Activated B cell treated with CpG ODN at 0.5 μM for 24 hours (primary cell): ENCODE measurements at regions not wholly inside any gene's neighbourhood (a gene's known extent, or its start where the extent isn't known, plus 50 kb on each side); places are given as distances from the start of the nearest gene placed in this dataset.

Experiments used
- ATAC-seq: fragments of 200-7000 bp; cut with Tn5 transposase; one replicate; pipeline ENCODE4 v1.10.0; 2021; ENCODE audit warnings: low read depth, mild to moderate bottlenecking, moderate library complexity
- CTCF ChIA-PET: fragments of 350-600 bp; sonication (Branson Sonifier 250); formaldehyde crosslinking; loops from one replicate; lab custom pipeline; 2021; ENCODE audit warnings: antibody characterized with exemption; lab: Charles Lee
- POLR2A ChIA-PET: fragments of 350-600 bp; sonication (Branson Sonifier 250); formaldehyde crosslinking; loops from one replicate; lab custom pipeline; 2021; ENCODE audit warnings: antibody characterized with exemption; lab: Charles Lee
- DNase-seq: peaks from one replicate; pipeline ENCODE4 v3.0.0; 2022
- H3K27ac Mint-ChIP-seq: one replicate; pipeline ENCODE4 v1.8.0; 2020; ENCODE audit warnings: mixed read lengths
- H3K27me3 Mint-ChIP-seq: one replicate; pipeline ENCODE4 v1.8.0; 2021; ENCODE audit warnings: mixed read lengths
- H3K36me3 Mint-ChIP-seq: one replicate; pipeline ENCODE4 v1.8.0; 2021; ENCODE audit warnings: low read depth, mixed read lengths
- H3K4me1 Mint-ChIP-seq: one replicate; pipeline ENCODE4 v1.8.0; 2021; ENCODE audit warnings: mixed read lengths
- H3K4me3 Mint-ChIP-seq: one replicate; pipeline ENCODE4 v1.8.0; 2020; ENCODE audit warnings: mild to moderate bottlenecking, mixed read lengths
- H3K9me3 Mint-ChIP-seq: one replicate; pipeline ENCODE4 v1.8.0; 2020; ENCODE audit warnings: mixed read lengths
- CTCF ChIP-seq: fragments of 200-600 bp; IDR thresholded peaks from one replicate; pipeline ENCODE4 v1.8.0; 2022; ENCODE audit warnings: antibody characterized with exemption, mild to moderate bottlenecking
- intact Hi-C: fragments of 100-400 bp; cut with micrococcal nuclease; formaldehyde crosslinking; loops from one replicate; pipeline ENCODE4 v1.15.1; 2024

DNA sequence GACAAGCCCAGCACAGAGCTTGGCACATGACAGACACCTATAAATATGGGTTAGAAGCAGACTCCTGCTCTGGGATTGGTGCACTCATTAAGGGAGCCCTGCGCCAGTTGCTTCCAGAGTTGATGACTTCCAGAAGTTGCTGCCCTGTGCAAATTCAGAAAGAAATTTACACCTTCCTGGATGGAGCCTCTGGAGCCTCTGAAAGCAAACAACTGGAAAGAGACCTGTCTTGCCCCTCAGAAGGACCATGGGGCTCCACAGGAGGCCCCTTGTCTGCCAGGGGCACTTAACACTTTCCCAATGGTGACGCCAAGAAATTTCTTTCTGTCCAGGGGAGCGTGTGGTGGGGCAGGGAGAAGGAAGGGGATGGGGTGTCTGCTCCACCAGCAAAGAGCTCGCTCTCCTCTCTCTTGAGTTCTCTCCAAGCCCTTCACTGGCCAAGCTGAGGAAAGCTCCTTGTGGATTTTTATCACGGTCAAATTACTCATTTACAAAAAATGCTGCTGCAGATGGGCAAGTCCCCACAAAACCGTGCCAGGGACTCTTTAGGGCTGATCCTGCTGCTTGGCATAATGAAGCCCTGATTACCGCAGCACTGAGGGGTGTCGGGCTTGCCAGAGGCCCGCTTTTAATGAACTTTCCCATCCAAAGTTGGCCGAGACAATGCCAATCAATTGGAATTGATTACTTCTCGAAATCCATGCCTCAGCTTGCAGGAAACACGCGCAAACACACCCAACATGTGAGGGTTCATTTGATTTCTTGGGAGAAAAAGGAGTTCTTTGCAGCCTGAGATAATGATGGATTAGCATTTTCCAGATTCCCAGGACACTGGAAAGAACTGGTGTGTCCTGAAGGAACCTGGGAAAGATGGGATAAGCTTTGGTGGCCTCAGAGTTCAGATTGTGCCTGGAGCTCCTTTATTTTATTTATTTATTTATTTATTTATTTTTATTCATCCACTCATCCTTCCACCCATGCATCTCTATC, 583.6 kb upstream of the CDH5 start:
- intact Hi-C loops, result no loop called here
- H3K4me3 Mint-ChIP-seq, result no peak overlapping the region
- no peaks in the 10 kb centered on the region for H3K9me3 Mint-ChIP-seq
- no peaks in the 10 kb centered on the region for H3K27me3 Mint-ChIP-seq
- CTCF ChIA-PET, result no interaction called here
- no peaks in the 10 kb centered on the region for H3K36me3 Mint-ChIP-seq
- H3K4me1 Mint-ChIP-seq, result no peaks in the 10 kb centered on the region
- DNase-seq (no peak), ATAC-seq (no peak)
- TF ChIP-seq CTCF, result no peak
- H3K27ac Mint-ChIP-seq, result no peak overlapping the region
- POLR2A ChIA-PET, result no interaction called here

DNA sequence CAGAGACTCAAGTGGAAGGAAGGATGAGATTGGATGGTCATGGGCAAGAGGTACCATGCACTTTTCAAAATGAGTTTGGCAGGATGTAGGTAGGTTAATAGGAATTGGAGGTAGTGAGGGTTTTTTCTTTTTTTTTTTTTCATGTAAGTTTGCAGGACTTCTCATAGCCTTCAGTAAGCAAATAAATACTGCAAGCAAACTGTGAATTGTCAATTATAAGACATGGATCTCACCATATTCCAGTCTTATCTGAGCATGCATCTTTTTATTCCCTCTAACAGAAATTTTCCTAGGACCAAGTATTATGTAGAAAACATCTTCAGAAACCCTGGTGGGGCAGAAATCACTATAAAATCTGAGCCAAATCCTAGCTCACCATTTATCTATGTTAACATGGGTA, 584.6 kb upstream of the CDH5 start:
- H3K4me3 Mint-ChIP-seq, result no peak overlapping the region
- no peak for ATAC-seq
- intact Hi-C loops, result no loop called here

GRCh38 chr16:65781363-65781762, 585.1 kb upstream of the CDH5 start:
- no peaks in the 10 kb centered on the region for H3K4me1 Mint-ChIP-seq
- H3K36me3 Mint-ChIP-seq, result no peaks in the 10 kb centered on the region
- intact Hi-C loops, result no loop called here

More for the DNA sequence above, 584.6 kb upstream of the CDH5 start:
- ChIA-PET CTCF (no interaction called here), POLR2A (no interaction called here)
- H3K27ac Mint-ChIP-seq, result no peak overlapping the region
- no peaks in the 10 kb centered on the region for H3K9me3 Mint-ChIP-seq
- TF ChIP-seq CTCF, result no peak
- H3K27me3 Mint-ChIP-seq, result no peaks in the 10 kb centered on the region
- H3K36me3 Mint-ChIP-seq, result no peaks in the 10 kb centered on the region
- DNase-seq, result no peak
- H3K4me1 Mint-ChIP-seq, result no peaks in the 10 kb centered on the region

DNA sequence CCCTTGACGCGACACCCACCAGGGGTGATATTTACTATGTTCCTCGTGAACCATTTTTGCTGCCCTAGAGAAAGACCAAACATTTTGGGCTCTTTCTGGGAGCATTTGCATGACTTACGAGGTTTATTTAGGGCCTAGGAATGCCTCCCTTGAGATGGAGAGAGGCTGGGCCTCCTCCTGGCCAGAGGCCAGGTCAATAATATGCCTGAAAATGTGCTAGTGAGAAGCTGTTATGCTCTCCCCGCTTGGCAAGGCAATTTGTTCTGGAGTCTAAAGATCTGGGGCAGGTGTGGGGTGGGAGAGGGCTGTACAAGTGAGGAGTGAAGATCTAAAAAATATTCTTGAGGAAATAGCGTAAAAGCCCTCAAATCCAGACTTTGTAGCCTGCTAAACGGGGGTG, 587.3 kb upstream of the CDH5 start:
- intact Hi-C loops, result no loop called here
- no peak overlapping the region for H3K27ac Mint-ChIP-seq
- no peaks in the 10 kb centered on the region for H3K4me1 Mint-ChIP-seq
- H3K27me3 Mint-ChIP-seq, result no peaks in the 10 kb centered on the region
- no peak overlapping the region for H3K4me3 Mint-ChIP-seq
- H3K36me3 Mint-ChIP-seq, result no peaks in the 10 kb centered on the region
- ATAC-seq, result no peak
- DNase-seq, result no peak
- POLR2A ChIA-PET, result no interaction called here
- no peaks in the 10 kb centered on the region for H3K9me3 Mint-ChIP-seq
- CTCF ChIA-PET, result no interaction called here
- TF ChIP-seq CTCF, result no peak

More at GRCh38 chr16:65781363-65781762, 585.1 kb upstream of the CDH5 start:
- Mint-ChIP-seq H3K27ac (no peak overlapping the region), H3K4me3 (no peak overlapping the region), H3K9me3 (no peaks in the 10 kb centered on the region), H3K27me3 (no peaks in the 10 kb centered on the region)
- DNase-seq, result no peak
- CTCF ChIA-PET, result no interaction called here
- POLR2A ChIA-PET, result no interaction called here
- TF ChIP-seq CTCF, result no peak
- ATAC-seq, result no peak

DNA sequence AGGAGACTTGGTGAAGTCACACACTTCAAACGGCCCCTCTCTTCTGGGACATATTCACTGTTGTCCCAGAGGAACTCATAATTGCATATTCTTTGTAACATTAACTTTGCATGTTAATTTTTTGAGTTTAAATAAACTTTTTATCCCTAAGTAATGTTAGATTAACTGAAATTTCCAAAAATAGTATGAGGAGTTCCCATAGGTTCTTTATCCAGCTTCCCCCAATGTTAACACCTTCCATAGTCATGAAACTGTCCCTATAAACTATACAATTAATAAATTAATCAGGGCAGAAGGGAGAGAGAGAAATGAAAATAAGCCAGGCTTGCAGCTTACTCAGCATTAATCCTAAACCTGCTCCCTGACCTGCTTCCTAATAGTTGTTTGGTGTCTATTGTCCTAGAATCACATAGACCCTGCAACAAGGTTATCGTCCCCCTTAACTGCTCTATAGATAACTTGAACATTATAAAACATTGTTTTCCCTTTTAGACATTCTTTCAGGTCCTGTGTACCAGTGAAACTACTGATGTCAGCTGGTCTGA, 589.8 kb upstream of the CDH5 start:
- TF ChIP-seq CTCF, result no peak
- CTCF ChIA-PET, result no interaction called here
- H3K4me1 Mint-ChIP-seq, result no peaks in the 10 kb centered on the region
- no peak for DNase-seq
- no peaks in the 10 kb centered on the region for H3K9me3 Mint-ChIP-seq
- intact Hi-C loops, result no loop called here
- no peaks in the 10 kb centered on the region for H3K27me3 Mint-ChIP-seq
- H3K27ac Mint-ChIP-seq, result no peak overlapping the region
- no peak for ATAC-seq
- POLR2A ChIA-PET, result no interaction called here
- H3K36me3 Mint-ChIP-seq, result no peaks in the 10 kb centered on the region
- no peak overlapping the region for H3K4me3 Mint-ChIP-seq
